ENCODE measurements at regions not wholly inside any gene's neighbourhood (a gene's known extent, or its start where the extent isn't known, plus 50 kb on each side); places are given as distances from the start of the nearest gene placed in this dataset.

- no peak overlapping the region for H2BK120ac ChIP-seq (replicated peaks; ENCODE audit: low read depth, low read length)
- WGBS, 2 experiments (ENCODE audit: extremely low coverage in 1 of 2, insufficient coverage in 1 of 2, insufficient read length in 1 of 2, insufficient replicate concordance in 2 of 2, low coverage in 1 of 2, low lambda C conversion rate in 2 of 2, missing lambda C conversion rate in 1 of 2), result 83% methylated on average over 2 of the region's 2 CpGs; no CpG with 5 or more reads in 1 of the 2 experiments
- H3K4ac ChIP-seq (replicated peaks; ENCODE audit: insufficient read length, low read depth, low read length), result no peak overlapping the region
- H3K9me3 ChIP-seq (ENCODE audit: insufficient read depth in 2 of 2, low read depth in 1 of 2, low read length in 1 of 2), result no peaks in the 10 kb centered on the region
- H3K4me2 ChIP-seq (ENCODE audit: insufficient read depth in 1 of 2, low read depth in 2 of 2, low read length in 2 of 2), result no peak overlapping the region
- no peak overlapping the region for H3K14ac ChIP-seq (ENCODE audit: insufficient read length)
- H3K27ac ChIP-seq (ENCODE audit: low read depth, low read length), result no peak overlapping the region
- no peak overlapping the region for H2BK5ac ChIP-seq (ENCODE audit: low read depth, low read length)
- no peak overlapping the region for H3K23ac ChIP-seq (ENCODE audit: insufficient read length)
- no peaks in the 10 kb centered on the region for H3K79me1 ChIP-seq (ENCODE audit: low read depth, low read length)
- DNase-seq (ENCODE audit: low read depth in 1 of 2, low spot score in 2 of 2) (no peak), FAIRE-seq (no peak)
- H4K8ac ChIP-seq (ENCODE audit: extremely low read depth, insufficient read depth, low read length), result no peak overlapping the region
- no peak overlapping the region for H3K18ac ChIP-seq (ENCODE audit: extremely low read depth, low read length)
- ChIA-PET POLR2A (ENCODE audit: partially characterized antibody) (no interaction called here), CTCF (ENCODE audit: partially characterized antibody) (interaction anchor here (0.7 kb wide), 1 partner anchor 20 kb away, joined by 3 read pairs; no protein-coding TSS in a partner anchor)
- no peak overlapping the region for H2AFZ ChIP-seq (ENCODE audit: low read length)
- H3K56ac ChIP-seq (replicated peaks; ENCODE audit: insufficient read length, low read depth, low read length), result no peak overlapping the region
- H2BK20ac ChIP-seq (ENCODE audit: low read length), result no peak overlapping the region
- no peaks in the 10 kb centered on the region for H3K27me3 ChIP-seq (replicated peaks in 1 of 4; ENCODE audit: control insufficient read depth in 3 of 4, extremely low read depth in 1 of 4, insufficient read depth in 3 of 4, low read length in 3 of 4)
- H2AK5ac ChIP-seq (ENCODE audit: low read depth, low read length), result no peak overlapping the region
- no peak overlapping the region for H2BK15ac ChIP-seq (ENCODE audit: low read length)
- H3K9ac ChIP-seq (replicated peaks in 1 of 4; ENCODE audit: extremely low read depth in 1 of 4, low read depth in 3 of 4, low read length in 3 of 4), result no peak overlapping the region
- H2BK12ac ChIP-seq (ENCODE audit: low read depth, low read length), result no peak overlapping the region
- no peaks in the 10 kb centered on the region for H3K36me3 ChIP-seq (ENCODE audit: control insufficient read depth in 2 of 4, insufficient read depth in 4 of 4, low read length in 3 of 4)
- H4K20me1 ChIP-seq (replicated peaks in 1 of 2; ENCODE audit: control insufficient read depth in 1 of 2, insufficient read depth in 2 of 2, low read length in 2 of 2), result no peaks in the 10 kb centered on the region
- H3K79me2 ChIP-seq (ENCODE audit: control insufficient read depth in 1 of 2, insufficient read depth in 2 of 2, low read length in 2 of 2), result no peaks in the 10 kb centered on the region
- no peak overlapping the region for H4K91ac ChIP-seq (replicated peaks; ENCODE audit: insufficient read length, low read length)
- no peaks in the 10 kb centered on the region for H3K4me1 ChIP-seq (replicated peaks in 1 of 4; ENCODE audit: control insufficient read depth in 3 of 4, insufficient read depth in 4 of 4, low read length in 3 of 4)
- H3K23me2 ChIP-seq (ENCODE audit: low read depth, low read length), result no peaks in the 10 kb centered on the region
- no peak overlapping the region for H4K5ac ChIP-seq (ENCODE audit: insufficient read length, low read depth, low read length)
- no peak overlapping the region for H3K4me3 ChIP-seq (ENCODE audit: extremely low read depth in 1 of 4, insufficient read depth in 2 of 4, low read depth in 3 of 4, low read length in 4 of 4)
- TF ChIP-seq CBX5 (IDR thresholded peaks at IDR 0.05; ENCODE audit: low read depth, low read length), result no peak
- TF ChIP-seq SIX5 (IDR thresholded peaks at IDR 0.05; ENCODE audit: low read depth, low read length), result no peak
- TF ChIP-seq CHD2 (IDR thresholded peaks at IDR 0.05; ENCODE audit: low read length), result no peak
- no peak for TF ChIP-seq RNF2 (IDR thresholded peaks at IDR 0.05; ENCODE audit: borderline replicate concordance, low read depth, low read length, missing control alignments, poor library complexity, severe bottlenecking)
- TF ChIP-seq ZNF274 (IDR thresholded peaks at IDR 0.05; ENCODE audit: borderline replicate concordance, extremely low read depth, low read length), result no peak
- no peak for TF ChIP-seq E2F6 (IDR thresholded peaks at IDR 0.05)
- TF ChIP-seq PHF8 (conservative IDR thresholded peaks at IDR 0.05; ENCODE audit: low read depth, low read length), result no peak
- TF ChIP-seq SIRT6 (IDR thresholded peaks at IDR 0.05; ENCODE audit: low read length), result no peak
- TF ChIP-seq BCL11A (IDR thresholded peaks at IDR 0.05; ENCODE audit: low read depth in 2 of 2, low read length in 2 of 2), result no peak
- no peak for TF ChIP-seq CTCF (IDR thresholded peaks at IDR 0.05; ENCODE audit: control extremely low read depth in 1 of 3, insufficient read depth in 1 of 3, low read depth in 1 of 3, low read length in 3 of 3)
- TF ChIP-seq RAD21 (IDR thresholded peaks at IDR 0.05 in 1 of 2, conservative IDR thresholded peaks at IDR 0.05 in 1 of 2; ENCODE audit: low read depth in 2 of 2, low read length in 2 of 2), result no peak
These were observed 95.0 kb downstream of the S1PR1 start for GRCh38 chr1:101331794-101332193.
